HL-60 (cell line): ENCODE measurements at regions not wholly inside any gene's neighbourhood (a gene's known extent, or its start where the extent isn't known, plus 50 kb on each side); places are given as distances from the start of the nearest gene placed in this dataset.

ENCODE experiments used
- REST ChIP-seq: IDR thresholded peaks from 2 replicates; pipeline ENCODE4 v1.6.1; 2012; ENCODE audit warnings: low read depth; ENCODE audit not compliant: insufficient replicate concordance
- TF ChIP-seq, protein P1 (sequence below): IDR thresholded peaks from one replicate; pipeline ENCODE4 v1.5.1; 2011; ENCODE audit warnings: low read length, control low read depth, inconsistent platforms; ENCODE audit not compliant: insufficient read depth

DNA sequence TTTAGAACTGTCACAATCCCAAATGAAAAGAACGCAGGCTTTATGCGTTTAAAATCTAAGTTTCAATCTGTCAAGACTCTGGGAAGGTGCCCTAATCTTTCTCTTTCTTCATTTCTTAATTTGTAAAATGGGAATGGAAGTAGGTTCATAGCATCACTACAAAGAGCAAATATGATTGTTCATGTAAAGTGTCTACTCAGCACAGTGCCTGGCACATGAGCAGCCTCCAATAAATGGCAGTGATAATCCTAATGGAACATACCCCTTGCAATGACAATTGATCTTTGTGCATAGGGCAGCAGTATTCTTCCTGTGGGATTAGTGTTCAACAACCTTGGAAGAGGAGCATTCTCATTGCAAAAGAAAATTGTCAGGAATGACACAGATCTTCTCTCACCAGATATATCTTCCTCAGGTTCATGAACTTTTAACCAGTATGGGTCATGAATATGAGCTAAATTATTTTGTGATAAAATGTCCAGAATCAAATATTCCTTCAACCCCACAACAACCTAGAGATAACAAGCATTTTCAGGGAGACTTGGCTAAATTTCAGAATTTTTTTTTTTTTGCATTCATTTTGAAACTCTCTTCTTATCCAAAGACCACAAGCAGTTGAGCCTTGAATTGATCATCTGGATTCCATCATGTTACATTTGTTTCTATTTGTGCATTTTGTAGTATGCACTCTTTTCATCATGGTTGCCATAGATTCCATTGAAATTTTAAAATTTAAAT, 149.1 kb downstream of the TBX18 start:
- no peak for TF ChIP-seq REST
- TF ChIP-seq, protein P1, sequence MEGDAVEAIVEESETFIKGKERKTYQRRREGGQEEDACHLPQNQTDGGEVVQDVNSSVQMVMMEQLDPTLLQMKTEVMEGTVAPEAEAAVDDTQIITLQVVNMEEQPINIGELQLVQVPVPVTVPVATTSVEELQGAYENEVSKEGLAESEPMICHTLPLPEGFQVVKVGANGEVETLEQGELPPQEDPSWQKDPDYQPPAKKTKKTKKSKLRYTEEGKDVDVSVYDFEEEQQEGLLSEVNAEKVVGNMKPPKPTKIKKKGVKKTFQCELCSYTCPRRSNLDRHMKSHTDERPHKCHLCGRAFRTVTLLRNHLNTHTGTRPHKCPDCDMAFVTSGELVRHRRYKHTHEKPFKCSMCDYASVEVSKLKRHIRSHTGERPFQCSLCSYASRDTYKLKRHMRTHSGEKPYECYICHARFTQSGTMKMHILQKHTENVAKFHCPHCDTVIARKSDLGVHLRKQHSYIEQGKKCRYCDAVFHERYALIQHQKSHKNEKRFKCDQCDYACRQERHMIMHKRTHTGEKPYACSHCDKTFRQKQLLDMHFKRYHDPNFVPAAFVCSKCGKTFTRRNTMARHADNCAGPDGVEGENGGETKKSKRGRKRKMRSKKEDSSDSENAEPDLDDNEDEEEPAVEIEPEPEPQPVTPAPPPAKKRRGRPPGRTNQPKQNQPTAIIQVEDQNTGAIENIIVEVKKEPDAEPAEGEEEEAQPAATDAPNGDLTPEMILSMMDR, result no peak
